Astrocyte of the cerebellum (primary cell): ENCODE measurements at regions not wholly inside any gene's neighbourhood (a gene's known extent, or its start where the extent isn't known, plus 50 kb on each side); places are given as distances from the start of the nearest gene placed in this dataset.

Source experiments
- DNase-seq: peaks from one replicate; pipeline ENCODE4 v3.0.0-alpha.2; 2011; ENCODE audit warnings: low read depth
- H3K4me3 ChIP-seq: 2 replicates; pipeline ENCODE4 v1.5.1; 2011; ENCODE audit warnings: mild to moderate bottlenecking, low read depth, low read length, moderate library complexity
- CTCF ChIP-seq: IDR thresholded peaks from 2 replicates; pipeline ENCODE4 v1.5.1; 2012; ENCODE audit warnings: low read length, low read depth, moderate library complexity, mild to moderate bottlenecking; ENCODE audit errors: missing control alignments
- in situ Hi-C: cut with HindIII; loops from 2 replicates; pipeline ENCODE4 v1.10.0; 2017; ENCODE audit warnings: low sequenced_read_pairs

- in situ Hi-C loops = no loop called here
- no peak overlapping the region for H3K4me3 ChIP-seq
- no peak for DNase-seq
- no peak for TF ChIP-seq CTCF
Observed at GRCh38 chr7:124457841-124458240, 307.8 kb downstream of the GPR37 start.

GRCh38 chr7:124456286-124456685 is 309.3 kb downstream of the GPR37 start:
- no peak for TF ChIP-seq CTCF
- in situ Hi-C loops = no loop called here
- H3K4me3 ChIP-seq = no peak overlapping the region
- no peak for DNase-seq

- in situ Hi-C loops = no loop called here
- H3K4me3 ChIP-seq = no peak overlapping the region
- no peak for TF ChIP-seq CTCF
- no peak for DNase-seq
Observed at GRCh38 chr7:124452186-124452585, 313.4 kb downstream of the GPR37 start.

GRCh38 chr7:124449896-124450295 is 315.7 kb downstream of the GPR37 start:
- no peak for TF ChIP-seq CTCF
- in situ Hi-C loops = no loop called here
- no peak for DNase-seq

GRCh38 chr7:124444696-124445480 is 320.7 kb downstream of the GPR37 start:
- in situ Hi-C loops = no loop called here
- DNase-seq = no peak
- H3K4me3 ChIP-seq = no peak overlapping the region
- TF ChIP-seq CTCF = no peak

More at GRCh38 chr7:124449896-124450295, 315.7 kb downstream of the GPR37 start:
- no peak overlapping the region for H3K4me3 ChIP-seq

- TF ChIP-seq CTCF = no peak
- DNase-seq = no peak
- in situ Hi-C loops = no loop called here
- H3K4me3 ChIP-seq = no peak overlapping the region
Observed at GRCh38 chr7:124443762-124444161, 321.8 kb downstream of the GPR37 start.
